ENCODE measurements at regions not wholly inside any gene's neighbourhood (a gene's known extent, or its start where the extent isn't known, plus 50 kb on each side); places are given as distances from the start of the nearest gene placed in this dataset.

- TF ChIP-seq CTCF (IDR thresholded peaks at IDR 0.05) = no peak
- no peak for TF ChIP-seq POLR2A (IDR thresholded peaks at IDR 0.05)
Measured at GRCh38 chr3:75863130-75863529, 77.8 kb upstream of the ZNF717 start.
